ENCODE measurements at regions not wholly inside any gene's neighbourhood (a gene's known extent, or its start where the extent isn't known, plus 50 kb on each side); places are given as distances from the start of the nearest gene placed in this dataset.

GRCh38 chr22:34579519-34579918 is 486.4 kb upstream of the ISX start:
- ATAC-seq, result no peak
- no peaks in the 10 kb centered on the region for H3K36me3 ChIP-seq (replicated peaks in 1 of 2; ENCODE audit: insufficient read depth in 1 of 2, low read depth in 2 of 2)
- no peaks in the 10 kb centered on the region for H3K9me3 ChIP-seq
- 83 to 86% methylated on average over 2 of the region's 2 CpGs for WGBS, 2 donors
- H3K4me3 ChIP-seq, result no peak overlapping the region
- H3K4me1 ChIP-seq, result no peaks in the 10 kb centered on the region
- no peak overlapping the region for H3K27ac ChIP-seq
- intact Hi-C loops (cut with DNase I), result no loop called here
- no peaks in the 10 kb centered on the region for H3K27me3 ChIP-seq
- TF ChIP-seq CTCF (IDR thresholded peaks at IDR 0.05) (no peak), POLR2A (IDR thresholded peaks at IDR 0.05) (no peak)
- no peak for DNase-seq

- WGBS, 2 donors, result 7 to 9% methylated on average over 10 of the region's 10 CpGs
- Histone ChIP-seq H3K4me3 (no peak overlapping the region), H3K36me3 (replicated peaks in 1 of 2; ENCODE audit: insufficient read depth in 1 of 2, low read depth in 2 of 2) (no peaks in the 10 kb centered on the region), H3K4me1 (peaks cover 11% of the 10 kb centered on the region), H3K9me3 (no peaks in the 10 kb centered on the region), H3K27ac (peak overlapping the region in 3 of 4 donors; percentile 30 to 53 (median 50)), H3K27me3 (no peaks in the 10 kb centered on the region)
- DNase-seq, result peak; percentile 10 to 45 (median 34)
- TF ChIP-seq POLR2A (IDR thresholded peaks at IDR 0.05) (no peak), CTCF (IDR thresholded peaks at IDR 0.05) (no peak)
- peak; percentile 69 for ATAC-seq
- intact Hi-C loops (cut with DNase I), result no loop called here
Observed at GRCh38 chr22:34587357-34588356, 478.3 kb upstream of the ISX start.

GRCh38 chr22:34588871-34589545 is 476.9 kb upstream of the ISX start:
- Histone ChIP-seq H3K27ac (no peak overlapping the region), H3K4me1 (peaks cover 11% of the 10 kb centered on the region), H3K9me3 (no peaks in the 10 kb centered on the region), H3K4me3 (no peak overlapping the region), H3K36me3 (replicated peaks in 1 of 2; ENCODE audit: insufficient read depth in 1 of 2, low read depth in 2 of 2) (no peaks in the 10 kb centered on the region), H3K27me3 (no peaks in the 10 kb centered on the region)
- DNase-seq (no peak), ATAC-seq (no peak)
- WGBS, 2 donors, result 70 to 71% methylated on average over 18 to 26 of the region's 26 CpGs
- TF ChIP-seq CTCF (IDR thresholded peaks at IDR 0.05) (no peak), POLR2A (IDR thresholded peaks at IDR 0.05) (no peak)
- intact Hi-C loops (cut with DNase I), result no loop called here

- H3K36me3 ChIP-seq (replicated peaks in 1 of 2; ENCODE audit: insufficient read depth in 1 of 2, low read depth in 2 of 2), result no peaks in the 10 kb centered on the region
- intact Hi-C loops (cut with DNase I), result no loop called here
- 56 to 71% methylated on average over 3 of the region's 3 CpGs for WGBS, 2 donors
- H3K4me1 ChIP-seq, result peaks cover 9% of the 10 kb centered on the region
- TF ChIP-seq POLR2A (IDR thresholded peaks at IDR 0.05) (no peak), CTCF (IDR thresholded peaks at IDR 0.05) (no peak)
- H3K9me3 ChIP-seq, result no peaks in the 10 kb centered on the region
- H3K27ac ChIP-seq, result no peak overlapping the region
- no peaks in the 10 kb centered on the region for H3K27me3 ChIP-seq
- DNase-seq, result no peak
- H3K4me3 ChIP-seq, result no peak overlapping the region
- no peak for ATAC-seq
Observed at GRCh38 chr22:34592123-34592740, 473.7 kb upstream of the ISX start.

All from body of pancreas (tissue), 4 donors.